Transverse colon (tissue), 4 donors: ENCODE measurements at regions not wholly inside any gene's neighbourhood (a gene's known extent, or its start where the extent isn't known, plus 50 kb on each side); places are given as distances from the start of the nearest gene placed in this dataset.

Experiments used
- POLR2A ChIP-seq: fragments of 450-650 bp; IDR thresholded peaks from one replicate; pipeline ENCODE4 v1.6.1; 2016; ENCODE audit warnings: antibody characterized with exemption, mild to moderate bottlenecking, moderate library complexity
- POLR2AphosphoS5 ChIP-seq, 3 donors: sonication (generic); formaldehyde crosslinking; IDR thresholded peaks; one replicate each; pipeline ENCODE4 v1.6.1; 2016; ENCODE audit warnings: antibody characterized with exemption in 3 of 3
- TF ChIP-seq, protein P1 (sequence below), 5 experiments: fragments of 200-600 bp in 3 of 5; fragments of 450-650 bp in 2 of 5; sonication (generic) in 3 of 5; IDR thresholded peaks; 1 replicate in 2 of 5; 2 replicates in 3 of 5; pipeline ENCODE4 v1.5.1; 2016 to 2017; ENCODE audit warnings: antibody characterized with exemption in 5 of 5, inconsistent platforms in 3 of 5, mild to moderate bottlenecking in 2 of 5, moderate library complexity in 1 of 5

DNA sequence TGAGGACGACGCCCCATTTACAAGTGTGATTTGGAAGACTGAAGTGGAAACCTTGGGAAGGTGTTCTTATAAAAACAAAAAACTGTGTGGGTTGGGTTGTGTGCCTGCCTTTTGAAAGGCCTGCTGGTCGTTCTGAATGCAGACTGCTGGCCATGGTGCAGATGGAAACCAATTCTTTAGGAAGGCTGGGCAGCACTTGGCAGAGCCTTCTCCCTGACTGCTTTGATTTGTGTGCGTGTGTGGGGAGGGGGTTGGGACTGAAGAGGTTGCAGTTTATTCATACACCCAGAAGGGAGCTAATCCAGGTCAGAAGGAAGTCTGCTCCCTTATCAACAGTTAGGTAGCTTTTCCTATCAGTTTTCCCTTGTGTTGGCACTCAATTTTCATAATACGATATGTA is 288.7 kb downstream of the SOX2 start:
- TF ChIP-seq, protein P1, sequence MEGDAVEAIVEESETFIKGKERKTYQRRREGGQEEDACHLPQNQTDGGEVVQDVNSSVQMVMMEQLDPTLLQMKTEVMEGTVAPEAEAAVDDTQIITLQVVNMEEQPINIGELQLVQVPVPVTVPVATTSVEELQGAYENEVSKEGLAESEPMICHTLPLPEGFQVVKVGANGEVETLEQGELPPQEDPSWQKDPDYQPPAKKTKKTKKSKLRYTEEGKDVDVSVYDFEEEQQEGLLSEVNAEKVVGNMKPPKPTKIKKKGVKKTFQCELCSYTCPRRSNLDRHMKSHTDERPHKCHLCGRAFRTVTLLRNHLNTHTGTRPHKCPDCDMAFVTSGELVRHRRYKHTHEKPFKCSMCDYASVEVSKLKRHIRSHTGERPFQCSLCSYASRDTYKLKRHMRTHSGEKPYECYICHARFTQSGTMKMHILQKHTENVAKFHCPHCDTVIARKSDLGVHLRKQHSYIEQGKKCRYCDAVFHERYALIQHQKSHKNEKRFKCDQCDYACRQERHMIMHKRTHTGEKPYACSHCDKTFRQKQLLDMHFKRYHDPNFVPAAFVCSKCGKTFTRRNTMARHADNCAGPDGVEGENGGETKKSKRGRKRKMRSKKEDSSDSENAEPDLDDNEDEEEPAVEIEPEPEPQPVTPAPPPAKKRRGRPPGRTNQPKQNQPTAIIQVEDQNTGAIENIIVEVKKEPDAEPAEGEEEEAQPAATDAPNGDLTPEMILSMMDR (IDR thresholded peaks at IDR 0.05): no peak
- TF ChIP-seq POLR2AphosphoS5 (IDR thresholded peaks at IDR 0.05): no peak
- no peak for TF ChIP-seq POLR2A
